ENCODE measurements at regions not wholly inside any gene's neighbourhood (a gene's known extent, or its start where the extent isn't known, plus 50 kb on each side); places are given as distances from the start of the nearest gene placed in this dataset.

- intact Hi-C loops (cut with DNase I) = no loop called here
- Histone ChIP-seq H3K36me3 (no peaks in the 10 kb centered on the region), H3K27ac (no peak overlapping the region), H3K27me3 (no peaks in the 10 kb centered on the region), H3K4me3 (no peak overlapping the region), H3K4me1 (no peaks in the 10 kb centered on the region), H3K9me3 (peaks cover 19% of the 10 kb centered on the region)
- no peak for TF ChIP-seq CTCF (IDR thresholded peaks at IDR 0.05)
- ATAC-seq (no peak), DNase-seq (no peak)
Observed at GRCh38 chr2:65666156-65666725, 233.8 kb upstream of the SPRED2 start.

- no peaks in the 10 kb centered on the region for H3K27me3 ChIP-seq
- H3K4me3 ChIP-seq = no peak overlapping the region
- no peak overlapping the region for H3K27ac ChIP-seq
- intact Hi-C loops (cut with DNase I) = no loop called here
- H3K36me3 ChIP-seq = no peaks in the 10 kb centered on the region
- H3K4me1 ChIP-seq = no peaks in the 10 kb centered on the region
- TF ChIP-seq CTCF (IDR thresholded peaks at IDR 0.05) = no peak
- DNase-seq (no peak), ATAC-seq (no peak)
- H3K9me3 ChIP-seq = peaks cover 16% of the 10 kb centered on the region
Observed at GRCh38 chr2:65664931-65665330, 232.5 kb upstream of the SPRED2 start.

- Histone ChIP-seq H3K27ac (no peak overlapping the region), H3K4me3 (no peak overlapping the region), H3K9me3 (peaks cover 9% of the 10 kb centered on the region), H3K27me3 (no peaks in the 10 kb centered on the region), H3K4me1 (no peaks in the 10 kb centered on the region), H3K36me3 (no peaks in the 10 kb centered on the region)
- no peak for ATAC-seq
- intact Hi-C loops (cut with DNase I) = no loop called here
- DNase-seq = no peak
- no peak for TF ChIP-seq CTCF (IDR thresholded peaks at IDR 0.05)
Observed at GRCh38 chr2:65663831-65664407, 231.5 kb upstream of the SPRED2 start.

- intact Hi-C loops (cut with DNase I) = no loop called here
- ATAC-seq = no peak
- no peaks in the 10 kb centered on the region for H3K9me3 ChIP-seq
- no peak for DNase-seq
- no peak overlapping the region for H3K4me3 ChIP-seq
- no peaks in the 10 kb centered on the region for H3K27me3 ChIP-seq
- no peaks in the 10 kb centered on the region for H3K36me3 ChIP-seq
- H3K27ac ChIP-seq = no peak overlapping the region
- H3K4me1 ChIP-seq = no peaks in the 10 kb centered on the region
- no peak for TF ChIP-seq CTCF (IDR thresholded peaks at IDR 0.05)
Observed at GRCh38 chr2:65662654-65663432, 230.4 kb upstream of the SPRED2 start.

- Histone ChIP-seq H3K4me3 (no peak overlapping the region), H3K27me3 (no peaks in the 10 kb centered on the region), H3K4me1 (no peaks in the 10 kb centered on the region), H3K36me3 (no peaks in the 10 kb centered on the region), H3K27ac (no peak overlapping the region), H3K9me3 (no peaks in the 10 kb centered on the region)
- DNase-seq (no peak), ATAC-seq (no peak)
- intact Hi-C loops (cut with DNase I) = no loop called here
- TF ChIP-seq CTCF (IDR thresholded peaks at IDR 0.05) = no peak
Observed at GRCh38 chr2:65661980-65662653, 229.7 kb upstream of the SPRED2 start.

Data from upper lobe of right lung (tissue), 1 donor.